ENCODE measurements at regions not wholly inside any gene's neighbourhood (a gene's known extent, or its start where the extent isn't known, plus 50 kb on each side); places are given as distances from the start of the nearest gene placed in this dataset.

DNA sequence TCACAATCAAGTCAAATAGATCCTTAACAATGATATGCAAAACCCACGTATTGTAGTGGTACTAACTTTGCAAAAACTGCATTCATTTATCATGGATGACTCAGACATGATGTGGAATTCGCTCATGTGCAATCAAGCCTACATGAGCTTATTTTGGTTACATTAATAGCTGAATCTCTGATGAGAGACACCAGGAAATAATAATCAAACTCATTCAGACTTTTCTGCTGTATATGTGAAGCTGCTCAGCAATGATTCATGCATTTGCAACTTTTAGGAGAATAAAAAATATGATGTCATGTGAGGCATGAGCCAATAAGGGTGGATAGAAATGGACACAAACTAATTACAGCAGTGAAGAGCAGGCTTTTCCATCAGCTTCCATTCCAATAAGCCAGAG is 1075.8 kb upstream of the TMEM132C start:
- no peak for DNase-seq (ENCODE audit: low read depth)

DNA sequence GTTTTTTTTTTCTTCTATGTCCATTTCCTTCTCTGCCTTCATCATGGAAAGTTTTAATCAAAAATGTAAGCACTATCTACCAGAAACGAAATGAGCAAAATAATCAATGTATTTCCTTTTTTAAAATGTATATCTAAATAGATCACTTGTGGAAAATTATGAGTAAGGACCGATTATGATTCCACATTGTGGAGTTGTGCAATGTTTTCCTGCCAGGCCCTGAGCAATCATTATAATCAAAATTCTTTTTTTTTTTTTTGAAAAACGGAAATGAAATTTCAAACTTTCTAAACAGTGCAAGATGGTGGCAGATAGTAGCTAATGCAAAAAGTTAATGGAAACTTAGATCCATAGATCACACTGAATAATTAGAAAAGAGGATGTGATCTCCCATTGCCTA is 1074.6 kb upstream of the TMEM132C start:
- no peak for DNase-seq (ENCODE audit: low read depth)

DNA sequence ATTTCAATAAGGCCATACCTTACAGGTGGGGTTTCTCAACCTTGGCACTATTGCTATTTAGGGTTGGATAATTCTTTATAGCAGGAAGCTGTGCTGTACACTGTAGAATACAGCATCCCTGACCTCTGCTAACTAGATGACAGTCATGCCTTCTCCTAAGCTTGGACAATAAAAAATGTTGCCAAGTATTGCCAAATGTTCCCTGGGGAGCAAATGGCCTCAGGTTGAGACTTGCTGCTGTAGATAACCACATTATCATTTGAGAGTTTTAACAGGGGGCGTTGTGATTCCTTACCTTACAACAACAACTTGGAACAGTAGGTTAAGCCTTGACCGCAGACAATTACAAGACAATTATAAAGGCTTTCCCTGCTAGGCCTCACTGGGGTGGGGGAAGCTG is 1073.6 kb upstream of the TMEM132C start:
- no peak for DNase-seq (ENCODE audit: low read depth)

DNA sequence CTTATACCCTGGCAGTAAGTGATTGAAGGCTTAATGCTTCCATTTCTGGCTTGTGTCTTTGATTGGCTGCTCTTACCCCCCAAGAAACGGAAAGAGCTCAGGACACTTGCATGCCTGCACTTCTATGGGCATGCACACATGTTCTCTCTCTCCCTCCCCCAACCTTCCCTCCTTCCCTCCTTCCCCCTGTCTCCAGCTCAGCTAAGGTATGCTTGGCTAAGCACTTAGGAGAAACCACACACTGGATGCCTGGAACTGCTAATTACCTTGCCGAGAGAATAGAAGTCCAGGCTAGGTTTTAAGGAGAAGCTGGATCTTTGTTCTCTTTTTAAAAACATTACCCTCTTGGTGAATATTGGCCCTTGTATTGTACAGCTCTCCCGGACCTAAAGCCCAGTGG is 1072.8 kb upstream of the TMEM132C start:
- no peak for DNase-seq (ENCODE audit: low read depth)

DNA sequence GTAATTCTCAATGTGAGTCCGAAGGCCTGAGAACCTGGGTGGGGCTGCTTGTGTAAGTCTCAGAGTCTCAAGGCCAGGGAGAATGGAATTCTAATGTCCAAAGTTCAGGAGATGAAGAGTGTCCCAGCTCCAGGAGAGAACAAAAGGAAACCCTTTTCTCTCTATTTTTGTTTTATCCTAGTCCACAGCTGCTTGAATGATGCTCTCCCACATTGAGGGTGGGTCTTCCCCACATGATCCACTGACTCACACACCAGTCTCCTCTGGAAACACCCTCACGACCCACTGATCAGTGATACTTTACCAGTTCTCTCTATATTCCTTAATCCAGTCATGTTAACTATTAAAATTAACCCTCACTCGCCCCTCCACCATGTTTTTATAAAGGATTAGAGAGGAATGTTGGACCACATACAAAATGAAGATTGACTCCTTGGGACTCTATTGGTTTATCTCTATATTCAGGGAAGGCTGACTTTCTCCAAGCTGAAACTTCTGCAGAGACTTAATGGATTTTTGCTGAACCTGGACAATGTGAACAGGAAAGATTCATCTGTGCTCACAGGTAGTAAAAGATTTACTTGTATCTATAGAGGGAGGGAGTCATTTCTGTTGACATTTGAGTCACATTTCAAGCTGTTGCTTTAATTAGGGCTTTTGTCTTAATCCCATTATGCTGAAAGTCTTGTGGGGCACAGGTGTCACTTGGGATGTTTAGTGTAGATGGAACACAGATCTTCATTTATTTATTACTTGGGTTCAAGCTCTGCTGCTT is 1061.0 kb upstream of the TMEM132C start:
- DNase-seq (ENCODE audit: low read depth): no peak

DNA sequence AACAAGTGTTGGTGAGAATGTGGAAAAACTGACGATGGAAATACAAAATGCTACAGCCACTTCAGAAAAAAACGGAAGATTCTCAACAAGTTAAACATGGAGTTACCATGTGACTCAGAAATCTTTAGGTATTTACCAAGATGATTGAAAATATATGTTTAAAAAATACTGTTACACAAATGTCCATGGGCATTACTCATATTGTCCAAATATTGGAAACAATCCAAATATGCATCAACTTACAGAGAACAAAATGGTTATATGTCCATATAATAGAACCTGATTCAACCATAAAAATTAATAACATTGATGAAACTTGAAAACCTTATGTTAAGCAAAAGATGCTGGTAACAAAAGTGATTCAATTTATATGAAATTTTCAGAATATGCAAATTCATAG is 1057.7 kb upstream of the TMEM132C start:
- no peak for DNase-seq (ENCODE audit: low read depth)

DNA sequence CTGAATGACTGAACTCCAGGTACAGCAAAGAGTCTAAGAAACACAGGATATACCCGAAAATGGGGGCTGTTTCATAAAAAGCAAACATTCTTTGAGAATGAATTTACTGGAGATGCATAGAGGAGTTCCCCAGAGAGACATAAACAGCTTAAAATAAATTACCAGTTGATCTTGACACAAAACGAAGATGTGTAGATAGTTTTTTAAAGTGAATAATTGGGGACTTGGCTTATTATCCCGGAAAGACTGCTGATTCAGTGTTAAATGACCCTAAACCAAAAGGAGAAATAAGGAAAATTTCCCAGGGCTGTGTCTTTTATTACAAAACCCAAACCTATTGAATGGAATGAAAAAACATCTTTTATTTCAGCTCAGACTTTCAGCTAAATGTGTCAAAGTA is 1052.8 kb upstream of the TMEM132C start:
- DNase-seq (ENCODE audit: low read depth): no peak

DNA sequence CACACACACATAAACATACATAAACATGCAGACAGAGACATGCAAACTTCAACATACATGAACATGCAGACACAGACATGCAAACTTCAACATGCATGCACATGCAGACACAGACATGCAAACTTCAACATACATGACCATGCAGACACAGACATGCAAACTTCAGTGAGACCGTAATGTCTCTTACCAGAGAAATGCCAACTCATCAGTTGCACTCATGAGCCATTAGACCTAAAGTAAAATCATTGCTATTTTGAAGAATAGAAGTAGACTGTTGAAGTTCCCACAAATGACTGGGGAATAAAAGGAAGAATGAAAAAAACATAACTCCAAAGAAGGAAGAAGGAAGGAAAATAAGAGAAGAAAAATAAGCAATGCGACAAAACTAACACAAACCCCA is 1044.0 kb upstream of the TMEM132C start:
- DNase-seq (ENCODE audit: low read depth): no peak

DNA sequence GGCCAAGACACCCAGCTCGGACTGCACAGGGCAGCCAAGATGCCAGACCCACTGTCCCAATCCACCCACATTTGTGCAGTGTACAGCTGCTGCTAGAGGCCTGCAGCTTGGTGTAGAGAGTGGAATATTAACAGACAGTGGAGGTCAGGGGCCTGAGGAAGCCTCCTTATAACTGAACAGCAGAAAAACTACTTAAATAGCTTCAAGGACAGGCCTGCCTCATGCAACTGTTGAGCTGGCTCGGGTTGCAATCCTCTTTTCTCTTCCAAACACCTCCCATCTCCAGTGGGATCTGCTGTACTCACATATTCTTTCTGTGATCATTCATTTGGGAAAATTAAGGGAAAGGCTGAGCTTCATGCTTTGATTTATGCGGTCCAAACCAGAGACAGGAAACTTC is 1043.2 kb upstream of the TMEM132C start:
- DNase-seq (ENCODE audit: low read depth): no peak

DNA sequence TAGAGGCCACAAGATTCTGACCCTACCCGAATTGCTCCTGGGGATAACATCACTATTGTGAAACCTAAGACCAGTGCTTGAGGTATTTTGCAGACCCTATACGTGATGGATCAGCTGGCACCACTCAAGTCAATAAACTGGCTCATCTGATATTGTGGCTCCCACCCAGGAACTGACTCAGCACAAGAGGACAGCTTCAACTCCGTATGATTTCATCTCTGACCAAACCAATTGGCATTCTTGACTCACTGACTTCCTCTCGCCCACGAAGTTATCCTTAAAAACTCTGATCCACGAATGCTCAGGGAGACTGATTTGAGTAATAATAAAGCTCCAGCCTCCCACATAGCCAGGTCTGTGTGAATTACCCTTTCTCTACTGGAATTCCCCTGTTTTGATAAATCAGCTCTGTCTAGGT is 1036.1 kb upstream of the TMEM132C start:
- DNase-seq (ENCODE audit: low read depth): no peak

DNA sequence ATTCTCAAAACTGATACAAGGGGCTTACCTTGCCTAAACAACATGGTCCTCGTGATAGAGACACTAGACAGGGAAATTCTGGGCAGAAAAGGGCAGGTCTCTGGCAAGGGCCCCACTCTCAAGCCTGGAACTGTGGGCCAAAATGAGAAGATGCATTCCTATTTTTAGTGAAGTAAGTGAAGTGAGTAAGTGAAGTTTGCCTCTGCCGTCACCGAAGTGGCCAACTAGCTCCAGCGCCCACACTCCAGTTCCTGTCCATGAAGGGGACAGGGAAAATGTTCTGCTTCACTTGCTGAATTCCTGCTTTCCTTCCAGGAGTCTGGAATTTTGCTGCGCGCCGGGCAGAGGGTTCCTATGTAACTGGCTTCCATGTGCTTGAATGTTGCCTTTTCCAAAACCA is 1035.6 kb upstream of the TMEM132C start:
- no peak for DNase-seq (ENCODE audit: low read depth)

DNA sequence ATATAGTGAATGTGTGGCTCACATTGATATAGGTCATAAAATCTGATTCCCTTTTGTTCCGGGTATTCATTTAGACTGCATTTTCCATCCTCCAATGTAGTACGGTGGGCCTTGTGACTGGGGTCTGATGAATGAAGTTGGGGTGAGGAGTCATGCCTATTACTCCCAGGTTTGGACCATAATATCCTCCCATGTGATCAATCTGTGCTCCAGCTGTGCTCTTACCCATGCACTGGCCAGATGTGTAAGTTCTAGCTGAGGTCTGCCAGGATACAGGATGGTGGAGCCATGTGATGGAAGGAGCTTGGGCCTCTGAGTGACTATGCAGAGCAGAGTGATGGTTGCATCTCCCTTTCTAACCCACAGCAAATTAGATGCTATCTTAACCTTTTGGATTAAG is 1034.0 kb upstream of the TMEM132C start:
- DNase-seq (ENCODE audit: low read depth): no peak

DNA sequence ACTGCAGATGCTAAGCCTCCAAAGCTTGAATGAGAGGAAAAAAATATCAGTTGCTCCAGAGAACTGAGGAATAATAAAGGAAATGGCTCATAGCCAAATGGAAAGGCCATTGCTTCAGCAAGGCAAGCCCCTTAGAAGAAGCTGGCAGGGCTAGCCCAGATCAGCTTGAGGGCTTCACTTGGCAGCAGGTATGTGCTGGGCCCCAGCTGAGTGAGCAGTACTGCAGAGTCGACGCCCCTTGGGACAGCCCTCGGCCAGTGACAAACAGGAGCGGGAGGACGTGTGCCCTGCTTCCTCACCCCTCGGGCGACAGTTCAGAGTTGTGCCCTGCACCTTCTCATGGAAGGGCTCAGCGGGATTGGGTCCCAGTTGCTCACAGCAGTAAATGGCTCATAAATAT is 1031.2 kb upstream of the TMEM132C start:
- no peak for DNase-seq (ENCODE audit: low read depth)

DNA sequence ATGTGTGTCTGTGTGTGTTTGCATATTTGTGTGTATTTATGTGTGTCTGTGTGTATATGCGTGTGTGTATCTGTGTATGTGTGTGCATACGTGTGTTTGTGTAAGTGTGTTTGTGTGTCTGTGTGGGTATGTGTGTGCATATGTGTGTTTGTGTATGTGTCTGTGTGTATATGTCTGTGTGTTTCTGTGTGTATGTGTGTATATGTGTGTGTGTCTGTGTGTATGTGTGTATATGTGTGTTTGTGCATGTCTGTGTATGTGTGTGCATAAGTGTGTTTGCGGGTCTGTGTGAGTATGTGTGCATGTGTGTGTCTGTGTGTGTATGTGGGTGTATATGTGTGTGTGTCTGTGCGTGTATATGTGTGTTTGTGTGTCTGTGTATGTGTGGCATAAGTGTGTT is 1030.5 kb upstream of the TMEM132C start:
- no peak for DNase-seq (ENCODE audit: low read depth)

DNA sequence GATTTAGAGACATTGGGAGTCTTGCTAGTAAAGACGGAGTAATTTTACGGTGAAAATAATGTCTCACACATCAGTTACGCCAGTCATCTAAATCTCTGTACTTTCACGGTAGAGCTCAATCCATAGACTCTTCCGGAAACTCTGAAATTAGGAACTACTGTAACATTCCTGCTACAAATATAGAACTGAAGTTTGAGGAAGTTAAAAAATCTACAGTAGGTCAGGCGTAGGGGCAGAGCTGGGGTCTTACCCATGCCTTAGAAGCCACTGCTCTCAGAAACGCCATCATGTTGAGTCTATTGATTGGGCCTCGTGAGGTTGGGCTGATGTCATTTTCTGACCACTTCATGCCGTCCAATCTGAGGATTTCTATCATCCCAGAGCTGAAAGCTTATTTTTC is 1029.8 kb upstream of the TMEM132C start:
- DNase-seq (ENCODE audit: low read depth): no peak

DNA sequence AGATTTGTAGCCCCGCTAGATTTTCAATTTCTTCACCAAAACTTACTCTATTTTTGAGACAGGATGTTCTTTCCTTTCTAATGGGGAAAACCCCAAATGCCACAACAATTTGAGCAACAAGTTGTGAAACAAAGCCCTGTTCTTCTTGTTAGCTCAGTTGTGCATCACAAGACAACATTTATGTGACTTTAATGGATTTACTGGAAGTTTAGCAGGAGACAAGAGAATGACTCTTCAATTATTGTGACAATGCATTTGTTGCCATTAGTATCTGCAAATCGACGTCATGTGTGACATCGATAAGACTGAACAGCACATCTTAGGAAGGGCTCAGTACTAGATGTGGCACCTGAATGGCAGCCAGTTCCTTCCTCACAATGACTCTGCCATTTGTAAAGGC is 1028.9 kb upstream of the TMEM132C start:
- no peak for DNase-seq (ENCODE audit: low read depth)

DNA sequence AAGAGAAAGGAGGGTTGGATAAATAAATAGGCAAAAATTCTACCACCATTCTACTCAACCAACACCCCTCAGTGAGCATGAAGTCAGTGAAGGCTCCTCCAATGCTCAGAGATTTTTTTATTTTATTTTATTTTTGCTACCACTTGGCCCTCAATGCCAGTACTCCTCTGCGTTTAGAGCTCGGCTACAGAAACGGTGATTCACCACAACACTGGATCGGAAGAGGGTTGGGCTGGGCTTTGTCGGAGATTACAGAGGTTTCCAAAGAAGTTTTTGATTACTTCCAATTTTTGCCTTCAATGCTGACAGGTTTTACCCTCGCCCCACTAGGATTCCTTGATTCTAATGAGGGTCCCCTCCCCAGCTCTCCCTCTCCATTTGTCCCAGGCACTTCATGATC is 1027.2 kb upstream of the TMEM132C start:
- DNase-seq (ENCODE audit: low read depth): no peak

DNA sequence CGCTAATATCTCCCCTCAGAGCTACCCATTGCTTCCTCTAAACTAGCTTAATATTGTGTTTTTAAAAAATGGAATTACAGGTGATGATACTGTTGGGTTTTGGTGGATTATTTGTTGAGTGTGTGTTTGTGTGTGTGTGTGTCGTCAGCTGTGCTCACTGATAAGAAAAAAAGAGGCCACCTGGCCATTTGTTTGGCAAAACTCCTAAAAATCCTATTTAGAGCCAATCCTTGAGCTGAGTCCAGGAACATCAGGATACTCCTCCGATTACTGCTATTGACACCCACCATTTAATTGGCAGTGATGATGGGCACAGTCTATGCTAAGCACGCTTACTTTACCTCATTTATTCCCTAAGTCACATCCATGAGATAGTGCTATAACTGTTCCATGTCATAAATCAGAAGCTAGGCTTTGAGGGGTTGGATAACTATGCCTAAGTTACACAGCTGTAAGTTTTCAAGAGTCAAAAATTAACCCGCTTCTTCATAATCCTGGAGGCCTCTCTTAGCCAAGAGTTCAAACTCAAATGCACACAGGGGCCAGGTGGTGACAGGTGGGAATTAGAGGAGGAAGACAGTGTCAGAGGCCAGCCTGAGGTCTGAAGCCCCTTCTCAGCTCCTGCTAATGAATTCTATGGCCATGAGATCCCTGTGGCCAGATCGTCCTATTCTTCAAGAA is 1026.6 kb upstream of the TMEM132C start:
- DNase-seq (ENCODE audit: low read depth): no peak

DNA sequence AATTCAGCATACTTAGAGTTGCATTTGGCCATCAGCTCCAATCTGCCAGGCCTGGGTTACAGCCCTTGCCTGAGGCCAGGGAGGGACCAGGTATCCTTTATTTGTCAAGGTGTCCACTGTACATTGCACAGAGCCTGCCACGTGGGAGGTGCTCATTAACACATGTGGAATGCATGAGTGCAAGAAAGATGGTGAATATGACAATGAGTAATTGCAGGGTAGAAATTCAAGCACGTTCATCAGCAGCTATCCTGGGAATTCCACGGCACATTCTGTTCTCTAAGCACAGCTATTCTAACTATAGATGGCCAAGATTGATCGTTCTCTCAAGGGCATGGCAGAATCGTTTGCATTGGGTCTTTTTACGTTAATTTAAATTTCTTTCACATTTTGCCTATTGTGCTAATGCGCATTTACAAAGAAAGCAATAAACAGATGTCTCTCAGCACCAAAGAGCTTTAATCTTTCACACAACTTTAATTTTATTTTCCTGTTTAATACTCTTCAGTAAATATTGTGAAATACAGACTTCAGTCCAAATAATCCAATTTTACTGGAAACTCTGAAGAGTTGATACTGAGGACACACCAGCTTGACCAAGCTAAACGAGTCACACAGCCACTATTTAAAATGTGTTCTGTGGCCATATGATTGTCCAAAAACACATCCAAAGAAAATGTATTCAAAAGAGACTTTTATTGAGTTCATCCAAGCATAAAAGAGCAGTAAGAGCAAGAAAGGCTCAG is 1025.7 kb upstream of the TMEM132C start:
- DNase-seq (ENCODE audit: low read depth): no peak

DNA sequence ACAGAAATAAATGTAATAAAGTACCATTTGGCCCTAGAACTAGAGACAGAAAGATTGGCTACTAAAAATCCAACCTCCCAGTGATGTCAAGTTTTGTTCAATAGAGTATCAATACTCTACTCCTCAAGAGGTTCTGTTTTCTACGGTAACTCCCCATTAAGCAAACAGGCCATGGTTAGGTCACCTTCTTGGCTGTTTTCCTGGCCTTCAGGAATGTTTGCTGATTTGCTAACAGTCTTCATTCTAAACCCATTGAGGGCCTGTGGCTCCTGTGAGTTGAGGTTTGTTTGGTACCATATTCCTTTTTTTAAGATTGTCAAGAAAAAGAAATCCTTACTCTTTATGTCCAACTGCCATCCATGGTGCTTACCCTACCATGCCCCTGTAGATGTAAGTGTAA is 1022.0 kb upstream of the TMEM132C start:
- DNase-seq (ENCODE audit: low read depth): no peak

DNA sequence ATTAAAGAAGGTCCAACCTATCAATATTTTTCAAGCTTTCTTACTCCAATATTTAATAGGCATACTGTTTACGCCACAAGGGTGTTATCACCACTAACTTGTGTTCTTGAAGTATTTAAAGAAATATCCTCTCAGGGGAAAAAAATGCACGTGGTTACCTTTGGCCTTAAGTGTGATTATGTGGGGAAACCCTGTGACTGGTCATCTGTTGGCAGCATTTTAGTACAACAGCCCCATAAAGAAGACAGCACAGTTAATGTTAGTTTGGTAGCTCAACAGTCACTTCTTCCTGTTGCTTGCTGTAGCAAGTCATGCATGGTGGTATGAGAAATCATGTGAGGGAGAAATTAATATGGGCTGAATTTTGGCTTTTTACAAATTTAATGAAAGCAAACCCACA is 1021.5 kb upstream of the TMEM132C start:
- no peak for DNase-seq (ENCODE audit: low read depth)

DNA sequence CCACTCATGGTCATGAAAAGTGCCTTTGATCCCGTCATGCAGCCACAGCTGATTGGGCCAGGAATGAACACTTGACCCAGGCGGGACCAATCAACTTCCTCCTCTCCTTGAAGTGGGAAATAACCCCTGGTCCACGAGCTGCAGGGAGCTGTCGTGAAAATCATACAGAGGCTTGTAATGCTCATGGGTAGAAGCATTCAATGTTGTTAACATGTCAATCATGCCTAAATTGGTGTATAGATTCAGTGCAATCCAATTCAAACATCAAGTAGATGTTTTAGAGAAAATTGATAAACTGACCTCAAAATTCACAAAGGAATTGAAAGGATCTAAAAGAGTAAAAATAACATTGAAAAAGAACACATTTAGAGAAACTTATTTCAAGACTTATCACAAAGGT is 1019.0 kb upstream of the TMEM132C start:
- no peak for DNase-seq (ENCODE audit: low read depth)

DNA sequence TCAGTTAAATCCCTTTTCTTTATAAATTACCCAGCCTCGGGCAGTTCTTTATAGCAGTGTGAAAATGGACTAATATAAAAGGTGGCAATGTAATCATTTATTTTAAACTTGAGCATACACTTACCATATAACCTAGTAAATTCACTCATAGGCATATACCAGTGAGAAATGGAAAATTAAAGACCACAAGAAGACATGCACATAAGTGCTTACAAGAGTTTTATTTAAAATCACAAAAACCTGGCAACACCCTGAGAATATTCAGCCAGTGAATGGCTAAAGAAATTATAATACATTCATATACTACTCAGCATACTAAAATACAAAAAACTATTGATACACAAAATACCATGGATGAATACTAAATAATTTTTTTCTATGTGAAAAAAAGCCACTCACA is 1017.5 kb upstream of the TMEM132C start:
- DNase-seq (ENCODE audit: low read depth): no peak
